Keratinocyte (primary cell): ENCODE measurements at regions not wholly inside any gene's neighbourhood (a gene's known extent, or its start where the extent isn't known, plus 50 kb on each side); places are given as distances from the start of the nearest gene placed in this dataset.

Experiments
- DNase-seq: peaks from one replicate; pipeline ENCODE4 v3.0.0-alpha.2; 2011; ENCODE audit warnings: low read depth, missing footprints, low spot score
- FAIRE-seq: peaks from 2 replicates; lab custom pipeline; 2011; peaks lifted over from hg19 to GRCh38; lab: Jason Lieb, UNC
- H2AFZ ChIP-seq: 2 replicates; pipeline ENCODE4 v1.6.0; 2012; ENCODE audit warnings: low read length, control low read depth, inconsistent platforms; ENCODE audit not compliant: control insufficient read depth
- H3K27ac ChIP-seq: 2 replicates; pipeline ENCODE4 v1.5.1; 2011; ENCODE audit warnings: low read length; ENCODE audit not compliant: control insufficient read depth, insufficient read depth
- H3K27me3 ChIP-seq: 3 replicates; pipeline ENCODE4 v1.6.0; 2011; ENCODE audit warnings: low read length; ENCODE audit not compliant: control insufficient read depth, insufficient read depth; ENCODE audit errors: extremely low read depth
- H3K36me3 ChIP-seq, 2 experiments: 2 replicates in 1 of 2; 3 replicates in 1 of 2; pipeline ENCODE4 v1.5.1; 2011; ENCODE audit warnings: low read length in 2 of 2, mild to moderate bottlenecking in 1 of 2; ENCODE audit not compliant: control insufficient read depth in 2 of 2, insufficient read depth in 2 of 2; ENCODE audit errors: extremely low read depth in 1 of 2
- H3K4me1 ChIP-seq: 3 replicates; pipeline ENCODE4 v1.5.1; 2011; ENCODE audit warnings: low read length; ENCODE audit not compliant: control insufficient read depth, insufficient read depth; ENCODE audit errors: extremely low read depth
- H3K4me2 ChIP-seq: 3 replicates; pipeline ENCODE4 v1.6.0; 2011; ENCODE audit warnings: low read depth, low read length; ENCODE audit not compliant: control insufficient read depth, insufficient read depth; ENCODE audit errors: extremely low read depth
- H3K4me3 ChIP-seq, 3 experiments: fragments of 200-600 bp in 1 of 3; sonication (generic) in 1 of 3; 2 replicates in 2 of 3; 3 replicates in 1 of 3; pipeline ENCODE4 v1.5.1; 2011 to 2016; ENCODE audit warnings: low read length in 3 of 3, mild to moderate bottlenecking in 3 of 3, control low read depth in 2 of 3, inconsistent platforms in 1 of 3, low read depth in 1 of 3, mixed read lengths in 1 of 3, mixed run types in 1 of 3, moderate library complexity in 1 of 3; ENCODE audit not compliant: control insufficient read depth in 2 of 3, insufficient read depth in 2 of 3; ENCODE audit errors: extremely low read depth in 1 of 3
- H3K79me2 ChIP-seq: 2 replicates; pipeline ENCODE4 v1.6.0; 2012; ENCODE audit warnings: low read length; ENCODE audit not compliant: control insufficient read depth, insufficient read depth
- H3K9ac ChIP-seq: 3 replicates; pipeline ENCODE4 v1.6.0; 2011; ENCODE audit warnings: low read length; ENCODE audit not compliant: control insufficient read depth, insufficient read depth; ENCODE audit errors: extremely low read depth
- H3K9me1 ChIP-seq: 3 replicates; pipeline ENCODE4 v1.6.0; 2011; ENCODE audit warnings: low read length; ENCODE audit not compliant: control insufficient read depth, insufficient read depth; ENCODE audit errors: extremely low read depth
- H3K9me3 ChIP-seq: 2 replicates; pipeline ENCODE4 v1.5.1; 2012; ENCODE audit warnings: low read depth, low read length; ENCODE audit not compliant: control insufficient read depth
- H4K20me1 ChIP-seq: 3 replicates; pipeline ENCODE4 v1.6.0; 2011; ENCODE audit warnings: low read length; ENCODE audit not compliant: control insufficient read depth, insufficient read depth; ENCODE audit errors: extremely low read depth
- CTCF ChIP-seq, 3 experiments: IDR thresholded peaks in 1 of 3; conservative IDR thresholded peaks in 1 of 3; optimal IDR thresholded peaks in 1 of 3; 2 replicates in 2 of 3; 3 replicates in 1 of 3; pipeline versions ENCODE3 to v1.5.1; 2011; ENCODE audit warnings: low read length in 3 of 3, mild to moderate bottlenecking in 3 of 3, moderate library complexity in 2 of 3, control low read depth in 1 of 3, inconsistent platforms in 1 of 3; ENCODE audit not compliant: insufficient read depth in 2 of 3; ENCODE audit errors: extremely low read depth in 1 of 3
- EZH2 ChIP-seq: IDR thresholded peaks from one replicate; pipeline ENCODE4 v1.6.1; 2012; ENCODE audit warnings: inconsistent platforms, mild to moderate bottlenecking, low read length, moderate library complexity
- dilution Hi-C: fragments of 300-500 bp; cut with MboI; formaldehyde crosslinking; loops from one replicate; pipeline ENCODE4 v1.7.0; 2020; ENCODE audit warnings: low sequenced_read_pairs; ENCODE audit not compliant: extremely low pct_ligation_motif_present

GRCh38 chr4:178970433-178971140 lies 1528.3 kb upstream of the AGA start:
- H3K9me1 ChIP-seq = no peaks in the 10 kb centered on the region
- no peaks in the 10 kb centered on the region for H4K20me1 ChIP-seq
- H3K4me1 ChIP-seq = no peaks in the 10 kb centered on the region
- H3K4me3 ChIP-seq = no peak overlapping the region
- no peak overlapping the region for H3K27ac ChIP-seq
- no peak for TF ChIP-seq CTCF (optimal IDR thresholded peaks at IDR 0.05 in 1 of 3, IDR thresholded peaks at IDR 0.05 in 1 of 3, conservative IDR thresholded peaks at IDR 0.05 in 1 of 3; ENCODE audit: extremely low read depth in 1 of 3, insufficient read depth in 2 of 3, low read length in 3 of 3)
- TF ChIP-seq EZH2 = no peak
- dilution Hi-C loops = no loop called here
- no peak for DNase-seq
- FAIRE-seq = no peak
- no peaks in the 10 kb centered on the region for H3K27me3 ChIP-seq
- no peaks in the 10 kb centered on the region for H3K79me2 ChIP-seq
- H3K9me3 ChIP-seq = no peaks in the 10 kb centered on the region
- no peak overlapping the region for H3K9ac ChIP-seq
- H2AFZ ChIP-seq = no peak overlapping the region
- no peaks in the 10 kb centered on the region for H3K36me3 ChIP-seq
- H3K4me2 ChIP-seq = no peak overlapping the region

GRCh38 chr4:178976861-178977260 lies 1534.6 kb upstream of the AGA start:
- FAIRE-seq (no peak), DNase-seq (no peak)
- Histone ChIP-seq H3K4me2 (no peak overlapping the region), H3K27ac (no peak overlapping the region), H3K9me1 (no peaks in the 10 kb centered on the region), H3K9ac (no peak overlapping the region), H3K4me1 (no peaks in the 10 kb centered on the region), H3K36me3 (no peaks in the 10 kb centered on the region), H3K79me2 (no peaks in the 10 kb centered on the region), H3K4me3 (no peak overlapping the region), H3K9me3 (no peaks in the 10 kb centered on the region), H4K20me1 (no peaks in the 10 kb centered on the region), H3K27me3 (no peaks in the 10 kb centered on the region), H2AFZ (no peak overlapping the region)
- TF ChIP-seq CTCF (optimal IDR thresholded peaks at IDR 0.05 in 1 of 3, IDR thresholded peaks at IDR 0.05 in 1 of 3, conservative IDR thresholded peaks at IDR 0.05 in 1 of 3; ENCODE audit: extremely low read depth in 1 of 3, insufficient read depth in 2 of 3, low read length in 3 of 3) = no peak
- no peak for TF ChIP-seq EZH2
- dilution Hi-C loops = no loop called here
